Vagina (tissue), 2 donors: ENCODE measurements at regions not wholly inside any gene's neighbourhood (a gene's known extent, or its start where the extent isn't known, plus 50 kb on each side); places are given as distances from the start of the nearest gene placed in this dataset.

Experiments
- CTCF ChIP-seq, 3 experiments: fragments of 450-650 bp in 2 of 3; fragments of 200-600 bp in 1 of 3; sonication (generic) in 1 of 3; IDR thresholded peaks; one replicate each; pipeline ENCODE4 v1.5.1; 2017 to 2019; ENCODE audit warnings: antibody characterized with exemption in 3 of 3, mild to moderate bottlenecking in 2 of 3, moderate library complexity in 2 of 3
- POLR2A ChIP-seq, 2 donors: fragments of 450-650 bp; IDR thresholded peaks; one replicate each; pipeline ENCODE4 v1.6.1; 2017; ENCODE audit warnings: antibody characterized with exemption in 2 of 2, mild to moderate bottlenecking in 2 of 2, moderate library complexity in 2 of 2
- POLR2AphosphoS5 ChIP-seq, 2 donors: sonication (generic); formaldehyde crosslinking; IDR thresholded peaks; one replicate each; pipeline ENCODE4 v1.9.0; 2017; ENCODE audit warnings: antibody characterized with exemption in 2 of 2, mild to moderate bottlenecking in 2 of 2, low read depth in 1 of 2; ENCODE audit not compliant: insufficient read depth in 1 of 2

- TF ChIP-seq CTCF (IDR thresholded peaks at IDR 0.05): no peak
- no peak for TF ChIP-seq POLR2AphosphoS5 (IDR thresholded peaks at IDR 0.05; ENCODE audit: insufficient read depth in 1 of 2, low read depth in 1 of 2)
- no peak for TF ChIP-seq POLR2A (IDR thresholded peaks at IDR 0.05)
These were observed 405.9 kb upstream of the TBL1XR1 start for GRCh38 chr3:177603148-177603603.
